ENCODE measurements at regions not wholly inside any gene's neighbourhood (a gene's known extent, or its start where the extent isn't known, plus 50 kb on each side); places are given as distances from the start of the nearest gene placed in this dataset.

DNA sequence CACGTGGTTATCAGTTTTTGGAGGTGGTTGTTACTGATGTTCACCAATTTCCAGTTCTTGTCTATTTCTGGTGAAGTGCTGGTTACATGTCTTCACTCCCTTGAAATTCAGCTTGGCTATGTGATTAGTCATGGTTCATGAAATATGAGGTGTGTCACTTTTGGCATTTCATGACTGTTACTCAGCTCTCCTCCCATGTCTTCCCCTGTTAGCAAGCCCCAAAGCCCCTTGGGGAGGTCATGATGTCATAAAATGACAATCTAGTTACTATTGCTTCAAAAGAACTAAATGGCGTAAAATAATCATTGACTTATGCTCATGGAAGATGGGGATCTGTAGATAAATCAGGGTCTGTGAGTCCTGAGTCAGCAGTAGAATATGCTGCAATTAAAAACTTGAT, 425.1 kb downstream of the SETD4 start:
- DNase-seq = no peak

DNA sequence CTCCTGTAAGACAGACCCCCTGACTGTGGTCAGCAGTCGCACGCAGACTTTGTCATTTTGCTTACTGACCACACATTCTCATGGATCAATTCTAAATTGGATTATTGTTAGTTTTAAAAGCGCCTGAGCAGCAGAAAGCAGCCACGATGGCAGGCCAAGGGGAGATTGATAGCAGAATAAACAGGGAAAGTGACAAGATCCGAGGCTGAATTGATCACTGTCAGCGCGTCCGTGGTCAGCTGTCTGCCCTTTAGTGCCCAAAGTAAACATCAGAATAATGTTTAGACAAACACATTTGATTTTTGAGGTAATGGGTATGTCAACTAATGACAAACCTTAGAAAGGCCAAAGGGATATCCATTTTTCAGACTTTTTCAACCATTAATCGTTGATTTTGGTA, 426.8 kb downstream of the SETD4 start:
- no peak for DNase-seq

DNA sequence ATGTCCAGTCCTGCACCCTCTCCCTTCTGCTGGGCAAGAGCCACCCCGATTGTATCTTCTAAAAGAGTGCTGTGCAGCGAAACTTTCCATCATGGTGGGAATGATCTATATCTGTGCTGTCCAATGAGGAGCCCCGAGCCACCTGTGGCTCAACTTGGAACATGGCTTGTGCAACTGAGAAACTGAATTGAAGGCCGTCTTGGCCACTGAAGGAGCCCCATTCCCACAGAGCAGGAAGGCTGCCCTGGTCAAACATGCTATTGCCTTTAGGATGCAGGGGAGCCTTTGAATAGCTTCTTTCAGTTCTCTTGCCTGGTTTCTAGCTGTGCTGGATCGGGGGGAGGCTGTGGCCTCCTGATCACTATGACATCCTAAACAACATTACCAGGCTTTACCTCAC, 427.6 kb downstream of the SETD4 start:
- no peak for DNase-seq

DNA sequence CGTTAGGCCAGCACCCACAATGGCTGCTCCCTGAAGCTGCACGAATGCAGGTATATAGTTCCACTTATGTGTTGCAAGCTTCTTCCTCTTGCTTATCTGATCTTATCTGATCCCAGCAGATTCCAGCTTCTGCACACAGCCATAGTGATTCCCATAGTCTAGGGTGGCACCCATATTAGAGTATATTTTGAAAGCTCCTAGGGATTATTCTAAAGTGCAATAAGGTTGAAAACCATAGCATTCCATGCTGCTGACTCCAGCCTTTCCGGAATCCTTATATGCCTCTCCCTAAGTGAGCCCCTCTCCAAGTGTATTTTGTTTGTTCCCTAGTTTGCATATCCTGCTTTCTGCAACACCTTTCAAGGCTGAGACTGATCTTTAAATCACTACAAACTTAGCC, 432.0 kb downstream of the SETD4 start:
- no peak for DNase-seq

DNA sequence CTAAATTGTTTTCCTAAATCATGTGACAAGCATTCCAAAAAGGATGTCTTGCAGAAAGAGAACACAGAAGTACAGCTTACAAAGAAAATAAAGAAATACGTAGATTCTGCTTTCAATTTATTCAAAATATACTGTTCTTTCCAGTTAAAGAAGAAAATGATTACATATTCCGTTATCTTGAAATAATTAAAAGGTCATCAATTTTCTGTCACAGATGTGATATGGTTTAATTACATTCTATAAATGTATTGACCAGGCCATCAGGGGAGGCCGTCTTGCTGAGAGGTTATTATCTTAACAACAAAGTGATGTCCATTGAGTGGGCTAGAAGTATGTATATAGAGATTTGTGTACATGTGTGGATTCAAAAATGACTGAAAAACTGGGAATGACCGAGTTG, 432.9 kb downstream of the SETD4 start:
- no peak for DNase-seq

DNA sequence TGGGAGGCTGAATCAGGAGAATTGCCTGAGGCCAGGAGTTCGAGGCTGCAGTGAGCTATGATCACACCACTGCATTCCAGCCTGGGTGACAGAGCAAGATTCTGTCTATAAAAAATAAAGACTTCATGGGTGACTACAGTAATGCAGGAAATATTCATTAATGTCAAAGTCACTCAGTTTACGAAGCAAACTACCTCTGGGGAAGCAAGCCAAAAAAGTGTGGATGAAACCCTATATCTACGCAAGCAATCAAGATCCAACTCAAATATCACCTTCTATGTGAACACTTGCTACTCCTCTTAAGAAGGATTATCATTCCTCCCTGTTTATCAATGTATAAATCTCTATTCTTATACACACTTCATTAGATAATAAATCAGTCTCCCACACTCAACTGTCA, 434.8 kb downstream of the SETD4 start:
- no peak for DNase-seq

DNA sequence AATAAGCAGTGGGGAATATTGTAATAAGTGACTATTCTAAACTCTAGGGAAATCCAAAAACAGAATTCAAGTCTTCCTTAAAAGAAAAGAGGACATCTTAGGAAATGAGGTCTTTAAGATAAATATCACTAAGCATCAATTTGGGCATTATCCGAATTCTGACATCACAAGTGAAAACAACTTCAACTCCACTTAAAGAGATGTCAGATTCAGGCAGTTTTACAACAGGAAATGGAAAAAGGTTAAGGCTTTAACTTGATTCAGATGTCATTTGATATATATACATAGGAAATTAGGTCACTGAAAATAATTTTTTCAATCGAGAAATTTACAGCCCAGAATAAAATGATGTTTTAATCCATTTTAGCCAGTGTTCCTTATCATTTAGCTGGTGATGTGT, 435.4 kb downstream of the SETD4 start:
- no peak for DNase-seq

DNA sequence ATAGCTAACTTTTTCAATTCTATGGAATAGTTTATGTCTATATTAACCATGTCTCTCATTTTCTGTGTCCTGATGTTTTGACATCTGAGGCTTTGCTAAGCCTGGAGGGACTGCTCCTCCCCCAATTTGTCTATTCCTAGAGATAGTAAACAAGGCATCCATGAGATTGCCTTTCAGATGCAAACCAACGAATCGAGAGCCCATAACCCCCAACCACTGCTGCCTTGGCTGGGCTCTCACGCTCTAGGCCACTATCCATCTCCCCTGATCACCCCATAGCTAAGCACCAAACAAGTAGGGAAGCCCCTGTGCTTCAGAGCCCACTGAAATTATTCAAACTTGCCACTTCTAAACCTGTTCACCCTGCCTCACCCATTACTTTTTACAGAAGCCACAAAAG, 437.7 kb downstream of the SETD4 start:
- DNase-seq = no peak

DNA sequence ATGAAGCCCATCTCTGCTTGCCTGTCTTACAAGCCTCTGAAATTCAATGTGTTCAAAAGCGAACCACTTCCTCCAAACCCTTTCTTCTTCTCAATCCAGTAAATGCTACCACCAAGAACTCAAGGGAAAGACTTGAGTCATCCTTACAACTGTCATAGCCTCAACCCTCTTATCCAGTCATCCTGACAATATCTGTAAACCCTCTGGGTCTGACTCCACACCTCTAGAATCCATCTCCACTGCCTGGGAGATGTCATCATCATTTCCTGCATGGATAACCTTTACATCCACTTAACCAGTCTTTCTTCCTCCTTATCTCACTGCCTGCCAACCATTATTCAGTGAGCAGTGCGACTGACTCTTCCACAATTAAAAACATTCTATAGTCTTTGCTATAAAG, 441.1 kb downstream of the SETD4 start:
- no peak for DNase-seq

DNA sequence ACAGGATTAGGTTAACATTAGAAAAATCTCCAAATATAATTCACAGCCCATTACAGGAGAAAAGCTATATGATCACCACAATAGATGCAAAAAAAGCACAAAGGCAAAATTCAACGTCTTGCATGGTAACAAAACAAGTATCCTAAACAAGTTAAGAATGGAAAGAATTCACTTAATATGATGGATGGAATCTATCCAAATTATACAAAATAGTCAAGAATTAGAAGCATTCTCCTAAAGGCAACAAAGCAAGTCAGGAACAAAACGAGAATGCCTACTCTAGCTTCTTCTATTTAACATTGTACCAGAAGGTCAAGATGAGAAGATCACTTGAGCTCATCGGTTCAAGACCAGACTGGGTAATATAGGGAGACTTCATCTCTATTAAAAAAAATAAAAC, 442.8 kb downstream of the SETD4 start:
- no peak for DNase-seq

DNA sequence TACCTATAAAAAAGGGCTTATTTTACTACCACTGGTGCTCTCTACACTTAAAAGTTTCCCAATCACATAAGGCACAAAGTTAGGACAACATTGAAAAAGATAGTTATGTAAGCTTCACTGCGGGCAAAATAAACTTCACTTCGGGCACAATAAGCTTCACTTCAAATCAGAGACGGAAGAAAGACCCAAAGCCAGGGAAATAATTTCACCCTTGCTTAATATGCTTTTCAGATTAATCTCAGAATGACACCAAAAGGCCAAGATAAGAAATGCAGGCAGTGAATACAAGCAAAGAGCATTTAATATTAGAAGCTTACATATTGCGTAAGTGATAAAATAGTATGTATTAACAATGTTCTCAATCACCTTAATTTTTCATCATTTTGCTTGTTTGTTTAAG, 444.2 kb downstream of the SETD4 start:
- peak in 1 of 2 experiments; percentile 40 for DNase-seq

DNA sequence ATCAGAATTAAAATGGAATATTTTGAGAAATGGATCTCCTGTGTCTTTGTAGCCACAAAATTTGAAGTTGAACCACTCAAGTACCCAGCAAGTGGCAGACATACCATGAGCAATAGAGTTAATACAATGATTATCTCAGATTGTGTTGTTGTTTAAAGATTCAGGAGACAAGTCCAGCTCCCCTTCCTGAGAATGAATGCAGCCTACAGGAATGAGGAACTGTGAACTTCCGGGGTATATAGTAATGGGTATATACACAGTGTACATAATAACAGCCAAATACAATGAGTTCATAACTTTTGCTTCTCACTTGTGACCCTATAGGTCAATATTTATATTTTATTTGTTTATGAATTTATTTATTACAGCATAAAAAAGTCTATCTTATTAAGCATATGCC, 445.0 kb downstream of the SETD4 start:
- DNase-seq = no peak

DNA sequence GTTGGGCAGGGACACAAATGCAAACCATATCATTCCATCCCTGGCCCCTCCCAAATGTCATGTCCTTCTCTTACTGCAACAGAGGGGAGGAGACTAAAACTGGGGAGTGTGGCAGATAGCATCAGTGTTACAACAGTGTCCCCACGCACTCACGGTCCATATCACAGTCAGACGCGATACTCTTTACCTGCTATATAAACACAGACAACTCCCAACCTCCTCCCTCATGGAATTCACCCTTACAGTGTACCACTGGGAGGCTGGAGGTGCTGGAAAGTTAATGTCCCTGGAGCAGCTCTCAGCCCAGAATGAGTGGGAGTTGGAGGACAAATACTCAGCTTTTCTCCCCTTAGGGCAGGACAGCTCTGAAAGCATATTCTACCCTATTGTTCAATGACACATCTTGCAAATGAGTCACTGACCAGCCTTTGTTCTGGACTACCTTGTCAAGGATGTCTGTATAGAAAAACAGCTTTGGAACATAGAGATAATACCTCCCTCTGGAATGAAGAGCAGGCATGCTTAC, 445.9 kb downstream of the SETD4 start:
- DNase-seq = no peak

DNA sequence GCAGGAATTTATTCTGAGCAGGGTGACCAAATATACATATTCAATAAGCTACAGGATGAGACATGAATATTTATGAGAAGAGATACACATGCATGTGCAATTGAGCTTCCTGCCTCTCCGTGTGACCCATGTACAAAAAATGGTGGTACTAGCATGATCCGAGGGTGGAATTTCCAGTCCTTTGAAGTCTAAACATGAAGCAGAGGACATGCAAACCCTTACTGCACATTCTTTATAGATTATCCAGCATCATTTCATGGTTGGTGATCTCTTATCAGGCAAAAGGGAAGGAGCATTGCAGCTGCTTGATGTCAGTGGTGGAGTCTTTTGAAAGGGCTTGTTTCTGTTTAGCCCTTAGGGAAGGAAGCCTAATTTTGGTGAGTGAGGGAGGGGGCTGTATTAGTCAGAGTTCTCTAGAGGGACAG, 448.6 kb downstream of the SETD4 start:
- peak in 1 of 2 experiments; percentile 20 for DNase-seq

DNA sequence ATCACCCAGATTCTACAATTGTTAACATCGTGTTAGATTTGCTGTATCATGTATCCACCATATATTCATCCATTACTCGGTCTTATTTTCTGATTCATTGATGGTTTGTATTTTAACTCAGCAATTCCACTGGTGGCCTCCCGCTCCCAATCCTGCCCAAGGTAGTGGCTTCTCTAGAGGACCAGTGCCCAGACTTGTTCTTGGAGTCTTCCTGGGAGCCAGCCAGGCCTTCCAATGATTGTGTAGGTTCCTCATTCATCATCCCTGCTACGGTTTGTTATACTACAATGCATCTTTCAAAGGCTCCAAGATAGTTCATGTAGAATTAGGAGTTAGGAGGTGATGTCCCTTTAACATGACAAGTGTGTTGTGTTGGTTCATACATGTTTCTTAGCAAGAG, 451.1 kb downstream of the SETD4 start:
- no peak for DNase-seq

DNA sequence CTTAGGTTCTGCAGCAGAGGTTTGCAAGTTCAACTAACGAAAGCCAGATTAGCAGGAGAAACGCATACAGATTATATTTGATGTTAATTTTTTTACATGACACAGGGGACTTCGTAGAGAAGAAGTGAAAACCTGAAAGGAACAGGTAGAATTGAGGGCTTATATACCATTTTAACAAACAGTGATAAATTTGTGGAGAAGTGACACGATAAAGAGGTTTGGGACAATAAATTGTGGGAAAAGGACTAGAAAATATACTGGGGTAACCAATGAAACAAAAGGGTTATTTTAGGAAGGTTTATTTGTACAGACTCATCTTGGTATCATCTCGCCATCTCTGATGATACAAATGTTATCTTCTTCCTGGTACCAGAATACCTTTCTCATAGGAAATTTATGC, 452.9 kb downstream of the SETD4 start:
- DNase-seq = no peak

DNA sequence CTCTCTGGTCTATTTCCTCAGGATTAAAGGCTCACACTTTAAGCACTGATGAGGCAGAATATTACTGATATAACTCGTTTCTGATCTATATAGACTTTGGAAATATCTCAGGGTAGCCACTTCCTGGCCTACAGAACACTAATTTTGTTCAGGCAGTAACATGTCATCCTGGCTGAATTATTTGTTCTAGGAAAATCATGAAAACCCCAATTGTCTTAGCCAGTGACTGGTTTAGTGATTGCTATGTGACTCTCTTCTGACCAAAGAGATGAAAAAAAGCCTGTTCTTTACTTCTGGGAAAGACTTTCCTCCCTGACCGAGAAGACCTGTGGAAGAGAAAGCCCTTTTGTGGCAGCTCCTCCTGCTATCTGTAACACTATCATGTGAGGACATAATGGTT, 453.7 kb downstream of the SETD4 start:
- peak in 1 of 2 experiments; percentile 30 for DNase-seq

DNA sequence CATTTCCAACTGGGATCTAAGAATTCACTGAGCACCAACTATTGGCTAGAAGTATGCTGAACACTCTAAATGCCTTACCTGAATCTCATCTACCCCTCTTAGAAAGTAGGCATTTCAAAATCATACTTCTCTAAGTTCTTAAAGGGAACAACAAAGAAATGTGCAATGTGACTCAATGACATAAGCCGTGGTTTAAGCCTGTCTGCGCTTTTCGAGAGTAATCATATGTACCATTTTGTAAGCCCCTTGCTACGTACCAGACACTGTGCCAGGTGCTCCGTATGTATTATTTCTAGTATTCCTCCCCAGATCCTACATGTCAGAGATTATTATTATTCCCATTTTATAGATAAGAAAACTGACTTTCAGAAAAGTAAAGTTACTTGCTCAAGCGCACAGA, 454.2 kb downstream of the SETD4 start:
- no peak for DNase-seq

DNA sequence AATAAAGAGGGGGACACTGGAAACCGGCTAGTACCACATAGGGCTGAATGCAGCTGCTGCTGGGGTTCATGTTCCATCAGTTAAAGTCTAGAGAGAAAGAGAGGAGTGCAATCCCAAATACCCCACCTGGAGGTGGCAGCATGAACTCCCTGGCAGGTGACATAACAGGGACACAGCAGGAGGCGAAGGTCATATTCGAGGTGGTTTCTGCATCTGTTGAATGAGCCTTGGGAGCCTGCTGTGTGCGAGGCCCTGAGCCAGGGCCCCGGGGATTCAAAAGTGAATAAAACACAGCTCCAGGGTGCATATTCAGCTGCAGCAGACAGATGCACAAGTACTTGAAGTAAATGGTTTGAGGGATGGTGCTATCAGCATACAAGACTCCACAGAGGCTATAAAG, 456.8 kb downstream of the SETD4 start:
- peak in 1 of 2 experiments; percentile 6 for DNase-seq

DNA sequence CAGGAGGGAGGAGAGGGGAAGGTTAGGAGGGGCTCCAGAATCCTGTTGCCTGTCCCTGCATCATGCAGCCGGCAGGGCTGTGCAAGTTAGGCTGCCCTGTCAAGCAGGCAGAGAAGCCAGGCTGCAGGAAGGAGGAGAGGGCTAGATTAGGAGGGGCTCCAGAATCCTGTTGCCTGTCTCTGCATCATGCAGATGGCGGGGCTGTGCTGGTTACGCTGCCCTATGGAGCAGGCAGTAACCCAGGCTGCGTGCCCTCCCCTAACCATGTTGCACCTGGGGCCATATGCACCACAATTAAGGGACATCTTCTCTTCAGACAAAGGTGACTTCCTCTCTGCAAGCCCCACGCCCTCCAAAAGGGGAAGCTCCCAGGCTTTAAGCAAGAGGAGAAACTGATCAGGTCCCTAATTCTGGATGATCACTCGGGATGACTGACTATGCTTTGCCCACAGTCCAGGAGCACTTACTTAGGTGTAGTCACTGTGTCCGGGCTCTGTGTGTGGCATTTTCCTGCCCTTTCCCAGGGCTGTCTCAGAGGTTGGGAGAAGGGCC, 457.4 kb downstream of the SETD4 start:
- DNase-seq = no peak

DNA sequence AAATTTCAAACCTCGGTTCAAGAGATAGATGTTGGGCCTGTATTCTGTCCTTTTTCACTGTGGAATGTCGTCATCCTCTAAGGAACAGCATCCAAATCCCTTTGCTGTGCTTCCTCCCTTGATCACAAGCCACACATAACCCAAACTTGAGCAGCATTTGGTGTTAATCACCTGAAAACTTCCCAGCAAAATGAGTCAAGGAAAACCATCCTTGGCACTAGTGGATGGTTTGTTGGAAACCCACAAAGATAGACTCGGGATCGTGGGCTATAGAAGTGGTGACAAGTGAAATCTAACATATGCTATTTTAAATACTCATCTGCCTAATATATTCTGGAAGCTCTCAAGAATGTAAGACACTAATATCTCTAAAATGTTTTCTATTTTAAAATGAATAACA, 459.1 kb downstream of the SETD4 start:
- no peak for DNase-seq

DNA sequence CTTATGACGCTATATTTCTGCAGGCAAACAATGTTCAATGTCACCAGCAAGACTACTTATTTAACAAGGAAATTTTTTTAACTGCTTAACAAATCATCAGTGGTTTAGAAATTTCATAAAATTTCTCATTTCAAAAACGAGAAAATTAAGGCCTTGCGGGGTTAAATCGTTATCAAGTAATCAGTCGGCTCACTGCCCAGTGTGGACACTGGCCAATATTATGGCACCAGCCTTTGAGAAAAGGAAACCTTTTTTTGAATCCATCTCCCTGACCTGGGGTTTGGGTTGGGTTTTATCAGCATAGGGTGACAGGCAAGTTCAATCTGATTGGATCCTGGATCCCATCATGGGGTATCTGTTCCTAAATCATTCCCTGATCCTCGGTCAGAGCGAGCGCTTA, 461.2 kb downstream of the SETD4 start:
- no peak for DNase-seq

DNA sequence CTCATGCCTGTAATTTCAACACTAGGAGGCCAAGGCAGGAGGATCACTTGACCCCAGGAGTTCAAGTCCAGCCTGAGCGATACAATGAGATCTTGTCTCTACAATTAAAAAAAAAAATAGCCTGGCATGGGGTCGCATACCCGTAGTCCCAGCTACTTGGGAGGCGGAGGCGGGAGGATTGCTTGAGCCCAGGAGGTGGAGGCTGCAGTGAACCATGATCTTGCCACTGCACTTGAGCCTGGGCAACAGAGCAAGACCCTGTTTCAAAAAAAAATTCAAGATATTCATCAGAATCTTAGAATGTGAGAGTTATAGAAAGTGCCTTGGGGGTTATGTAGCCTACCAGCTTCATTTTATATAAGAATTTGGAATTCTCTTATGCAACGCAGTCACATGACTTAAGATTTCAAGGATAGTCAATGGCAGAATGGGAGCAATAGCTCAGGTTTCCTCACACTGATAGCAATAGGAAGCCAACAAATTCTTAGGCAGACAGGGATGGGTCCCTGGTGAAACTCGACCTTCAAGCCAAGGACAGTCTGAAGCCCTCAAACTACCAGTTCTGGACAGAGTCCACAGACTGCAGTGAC, 462.5 kb downstream of the SETD4 start:
- no peak for DNase-seq

DNA sequence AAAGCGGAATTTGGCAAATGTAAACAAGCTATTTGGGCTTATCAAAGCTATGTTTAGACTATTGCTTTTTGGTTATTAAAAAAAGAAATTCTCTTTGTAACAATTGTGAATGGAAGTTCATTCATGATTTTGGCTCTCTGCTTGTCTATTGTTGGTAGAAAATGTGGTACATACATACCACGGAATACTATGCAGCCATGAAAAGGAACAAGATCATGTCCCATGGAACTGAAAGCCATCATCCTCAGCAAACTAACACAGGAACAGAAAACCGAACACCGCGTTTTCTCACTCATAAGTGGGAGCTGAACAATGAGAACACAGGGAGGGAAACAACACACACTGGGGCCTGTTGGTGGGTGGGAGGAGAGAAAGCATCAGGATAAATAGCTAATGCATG, 465.4 kb downstream of the SETD4 start:
- no peak for DNase-seq

DNA sequence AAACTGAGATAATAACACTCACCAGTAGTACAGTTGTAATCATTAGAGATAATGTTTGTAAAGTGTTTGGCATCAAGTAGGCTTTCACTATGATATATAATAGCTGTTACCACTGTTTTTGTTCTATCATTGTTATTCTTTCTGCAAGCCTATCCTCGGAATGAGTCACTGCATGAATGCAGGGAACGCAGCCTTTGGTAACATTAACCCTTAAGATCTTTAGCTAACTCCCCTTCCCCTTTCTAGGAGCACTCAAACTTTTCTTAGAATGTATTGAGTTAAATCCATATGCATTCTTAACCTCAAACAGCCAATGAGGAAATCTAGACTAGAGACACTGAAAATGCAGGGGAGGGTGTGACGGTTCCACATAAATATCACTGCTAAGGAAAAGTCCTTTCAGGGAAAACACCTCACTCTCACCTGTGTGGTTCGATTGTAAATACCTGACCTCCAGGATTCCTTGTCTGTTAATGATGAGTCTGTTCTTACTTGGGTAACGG, 467.3 kb downstream of the SETD4 start:
- no peak for DNase-seq

All from NCI-H526 (cell line).